Breast epithelium (tissue), 4 donors: ENCODE measurements at regions not wholly inside any gene's neighbourhood (a gene's known extent, or its start where the extent isn't known, plus 50 kb on each side); places are given as distances from the start of the nearest gene placed in this dataset.
A peak's percentile ranks its signal among the peaks of the same experiment; 100 is the strongest.

ENCODE experiments used
- DNase-seq, 2 donors: peaks; one replicate each; pipeline ENCODE4 v3.0.0-alpha.2; 2019; ENCODE audit warnings: low spot score in 2 of 2
- H3K27ac ChIP-seq, 2 donors: fragments of 200-600 bp; sonication (generic) in 1 of 2; one replicate each; pipeline ENCODE4 v1.5.1; 2016 to 2019; ENCODE audit warnings: mild to moderate bottlenecking in 1 of 2
- H3K27me3 ChIP-seq, 2 donors: fragments of 200-600 bp; sonication (generic) in 1 of 2; one replicate each; pipeline versions ENCODE4 v1.5.1 to v1.6.0; 2017 to 2019; ENCODE audit warnings: control low read depth in 1 of 2, mild to moderate bottlenecking in 1 of 2
- H3K36me3 ChIP-seq: fragments of 200-600 bp; one replicate; pipeline ENCODE4 v1.5.1; 2019
- H3K4me1 ChIP-seq, 2 donors: fragments of 200-600 bp; sonication (generic); one replicate each; pipeline ENCODE4 v1.5.1; 2016 to 2019; ENCODE audit warnings: control low read depth in 1 of 2
- H3K4me3 ChIP-seq, 3 donors: fragments of 200-600 bp; sonication (generic); 1 replicate in 2 of 3; 2 replicates in 1 of 3; pipeline ENCODE4 v1.5.1; 2016 to 2019; ENCODE audit warnings: mild to moderate bottlenecking in 3 of 3, moderate library complexity in 2 of 3
- H3K9me3 ChIP-seq, 2 donors: fragments of 200-600 bp; sonication (generic) in 1 of 2; one replicate each; pipeline ENCODE4 v1.5.1; 2016 to 2019; ENCODE audit warnings: control low read depth in 1 of 2
- POLR2A ChIP-seq: fragments of 450-650 bp; IDR thresholded peaks from one replicate; pipeline ENCODE4 v1.6.1; 2016; ENCODE audit warnings: antibody characterized with exemption, mild to moderate bottlenecking, moderate library complexity
- POLR2AphosphoS5 ChIP-seq, 3 donors: sonication (generic); formaldehyde crosslinking; IDR thresholded peaks; one replicate each; pipeline ENCODE4 v1.6.1; 2017; ENCODE audit warnings: antibody characterized with exemption in 3 of 3
- intact Hi-C: fragments of 100-400 bp; cut with DNase I; formaldehyde crosslinking; loops from one replicate; pipeline ENCODE4 v1.15.1; 2023; ENCODE audit warnings: low total_unique reads
- TF ChIP-seq, protein P1 (sequence below), 3 donors: fragments of 450-650 bp; IDR thresholded peaks; one replicate each; pipeline ENCODE4 v1.5.1; 2016 to 2017; ENCODE audit warnings: antibody characterized with exemption in 3 of 3, mild to moderate bottlenecking in 3 of 3, moderate library complexity in 3 of 3

DNA sequence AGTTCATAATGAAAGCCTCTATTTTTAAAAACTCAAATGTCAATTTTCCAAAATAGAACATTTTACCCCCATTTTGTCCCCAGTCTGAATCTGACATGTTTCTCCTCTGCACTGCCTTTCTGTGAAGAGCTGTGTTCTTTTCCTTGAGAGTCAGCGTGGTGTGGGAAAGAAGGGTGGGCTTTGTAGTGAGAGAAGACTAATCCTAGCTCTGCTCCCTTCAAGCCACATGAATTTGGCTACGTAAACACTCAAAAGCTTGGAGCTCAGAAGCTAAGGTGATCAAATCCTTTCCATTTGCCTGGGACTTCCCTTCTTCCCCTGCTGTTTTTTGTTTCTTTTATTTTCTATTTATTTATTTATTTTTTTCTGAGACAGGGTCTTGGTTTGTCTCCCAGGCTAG is 598.5 kb downstream of the TLR4 start:
- no peaks in the 10 kb centered on the region for H3K4me1 ChIP-seq
- no peak for DNase-seq
- H3K4me3 ChIP-seq, result no peak overlapping the region

DNA sequence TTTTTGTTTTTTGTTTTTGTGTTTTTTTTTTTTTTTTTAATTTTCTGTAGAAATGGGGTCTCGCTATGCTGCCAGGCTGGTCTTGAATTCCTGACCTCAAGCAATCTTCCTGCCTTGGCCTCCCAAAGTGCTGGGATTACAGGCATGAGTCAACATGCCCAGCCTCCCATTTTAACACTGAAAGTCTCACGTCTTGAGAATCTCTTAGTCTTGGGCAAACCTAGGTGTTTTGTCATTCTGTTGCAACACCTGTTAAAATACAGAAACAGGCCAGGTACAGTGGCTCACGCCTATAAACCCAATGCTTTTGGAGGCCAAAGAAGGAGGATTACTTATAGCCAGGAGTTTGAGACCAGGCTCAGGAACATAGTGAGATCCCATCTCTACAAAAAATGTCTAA is 599.0 kb downstream of the TLR4 start:
- no peaks in the 10 kb centered on the region for H3K4me1 ChIP-seq
- no peak overlapping the region for H3K27ac ChIP-seq
- TF ChIP-seq POLR2AphosphoS5 (IDR thresholded peaks at IDR 0.05), result no peak
- TF ChIP-seq POLR2A, result no peak
- TF ChIP-seq, protein P1, sequence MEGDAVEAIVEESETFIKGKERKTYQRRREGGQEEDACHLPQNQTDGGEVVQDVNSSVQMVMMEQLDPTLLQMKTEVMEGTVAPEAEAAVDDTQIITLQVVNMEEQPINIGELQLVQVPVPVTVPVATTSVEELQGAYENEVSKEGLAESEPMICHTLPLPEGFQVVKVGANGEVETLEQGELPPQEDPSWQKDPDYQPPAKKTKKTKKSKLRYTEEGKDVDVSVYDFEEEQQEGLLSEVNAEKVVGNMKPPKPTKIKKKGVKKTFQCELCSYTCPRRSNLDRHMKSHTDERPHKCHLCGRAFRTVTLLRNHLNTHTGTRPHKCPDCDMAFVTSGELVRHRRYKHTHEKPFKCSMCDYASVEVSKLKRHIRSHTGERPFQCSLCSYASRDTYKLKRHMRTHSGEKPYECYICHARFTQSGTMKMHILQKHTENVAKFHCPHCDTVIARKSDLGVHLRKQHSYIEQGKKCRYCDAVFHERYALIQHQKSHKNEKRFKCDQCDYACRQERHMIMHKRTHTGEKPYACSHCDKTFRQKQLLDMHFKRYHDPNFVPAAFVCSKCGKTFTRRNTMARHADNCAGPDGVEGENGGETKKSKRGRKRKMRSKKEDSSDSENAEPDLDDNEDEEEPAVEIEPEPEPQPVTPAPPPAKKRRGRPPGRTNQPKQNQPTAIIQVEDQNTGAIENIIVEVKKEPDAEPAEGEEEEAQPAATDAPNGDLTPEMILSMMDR (IDR thresholded peaks at IDR 0.05), result no peak
- no peaks in the 10 kb centered on the region for H3K36me3 ChIP-seq
- no peak for DNase-seq
- no peaks in the 10 kb centered on the region for H3K27me3 ChIP-seq
- H3K4me3 ChIP-seq, result no peak overlapping the region
- intact Hi-C loops, result loop anchor here (5.0 kb wide), 1 partner anchor 881 kb away; no protein-coding TSS in a partner anchor
- H3K9me3 ChIP-seq, result no peaks in the 10 kb centered on the region

More for the DNA sequence above, 598.5 kb downstream of the TLR4 start:
- no peaks in the 10 kb centered on the region for H3K36me3 ChIP-seq
- intact Hi-C loops, result loop anchor here (5.0 kb wide), 1 partner anchor 880 kb away; no protein-coding TSS in a partner anchor
- TF ChIP-seq POLR2A (no peak), POLR2AphosphoS5 (IDR thresholded peaks at IDR 0.05) (no peak)
- TF ChIP-seq, protein P1 (IDR thresholded peaks at IDR 0.05), result no peak
- H3K27ac ChIP-seq, result no peak overlapping the region
- no peaks in the 10 kb centered on the region for H3K27me3 ChIP-seq
- no peaks in the 10 kb centered on the region for H3K9me3 ChIP-seq

DNA sequence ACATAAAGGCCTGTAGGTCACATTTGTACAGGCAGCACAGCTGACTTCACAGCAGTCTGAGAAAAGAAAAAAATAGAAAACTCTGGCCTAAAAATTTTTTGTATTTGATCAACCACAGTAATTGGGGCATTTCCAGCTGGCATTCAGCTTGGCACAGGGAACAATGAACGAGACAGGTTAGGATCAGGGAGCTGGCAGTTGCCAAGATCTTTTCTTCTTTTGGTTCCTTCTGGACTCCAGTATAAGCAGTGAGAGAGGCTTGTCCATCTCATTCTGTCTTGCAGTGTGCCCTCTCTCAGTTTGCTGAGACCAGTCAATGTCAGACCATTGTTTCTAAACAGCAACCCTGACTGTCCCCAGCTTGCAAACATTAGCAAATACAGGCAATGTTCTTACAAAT is 601.1 kb downstream of the TLR4 start:
- intact Hi-C loops, result no loop called here
- no peak overlapping the region for H3K4me3 ChIP-seq
- H3K9me3 ChIP-seq, result no peaks in the 10 kb centered on the region
- TF ChIP-seq, protein P1 (IDR thresholded peaks at IDR 0.05), result no peak
- H3K4me1 ChIP-seq, result no peaks in the 10 kb centered on the region
- H3K27ac ChIP-seq, result no peak overlapping the region
- DNase-seq, result peak in 1 of 2 donors; percentile 24
- H3K27me3 ChIP-seq, result no peaks in the 10 kb centered on the region
- no peaks in the 10 kb centered on the region for H3K36me3 ChIP-seq

DNA sequence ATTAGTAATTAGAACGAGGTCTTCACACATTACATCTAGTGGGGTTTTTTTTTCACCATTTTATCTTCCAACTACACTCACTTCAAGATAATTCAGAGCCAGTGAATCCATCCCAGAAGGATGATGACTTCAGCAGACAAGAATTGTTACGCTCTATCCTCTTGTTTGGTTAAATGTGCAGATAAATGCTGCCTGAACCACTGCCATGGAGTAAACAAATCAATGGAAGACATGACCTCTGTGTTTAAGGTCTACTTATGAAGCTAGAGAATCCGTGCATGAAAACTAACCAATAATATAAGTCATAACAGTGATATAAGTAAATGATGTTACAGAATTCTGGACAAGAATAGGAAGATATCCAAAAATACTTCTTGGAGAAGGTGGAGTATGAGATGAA is 602.6 kb downstream of the TLR4 start:
- no peaks in the 10 kb centered on the region for H3K27me3 ChIP-seq
- TF ChIP-seq POLR2A (no peak), POLR2AphosphoS5 (IDR thresholded peaks at IDR 0.05) (no peak)
- TF ChIP-seq, protein P1 (IDR thresholded peaks at IDR 0.05), result no peak
- no peaks in the 10 kb centered on the region for H3K9me3 ChIP-seq
- intact Hi-C loops, result no loop called here
- DNase-seq, result no peak
- H3K4me1 ChIP-seq, result no peaks in the 10 kb centered on the region
- H3K4me3 ChIP-seq, result no peak overlapping the region
- H3K27ac ChIP-seq, result no peak overlapping the region
- H3K36me3 ChIP-seq, result no peaks in the 10 kb centered on the region

DNA sequence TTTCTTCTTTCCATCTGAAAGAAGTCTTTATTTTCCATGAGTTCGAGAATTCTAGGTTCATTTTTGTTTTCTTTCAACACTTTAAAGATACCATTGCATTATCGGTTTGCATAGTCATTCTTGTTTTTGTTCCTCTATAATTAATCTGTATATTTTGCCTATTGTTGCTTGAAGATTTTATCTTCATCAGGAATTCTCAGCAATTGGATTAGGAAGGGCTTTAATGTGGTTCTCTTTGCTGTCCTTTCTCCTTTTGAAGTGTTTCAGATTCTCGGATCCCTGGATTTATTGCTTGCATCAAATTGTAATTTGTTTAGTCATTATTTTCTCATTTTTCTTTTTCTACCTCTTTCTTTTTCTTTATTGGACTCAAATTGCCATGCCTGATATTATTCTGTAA is 609.8 kb downstream of the TLR4 start:
- Histone ChIP-seq H3K27ac (no peak overlapping the region), H3K4me3 (no peak overlapping the region), H3K9me3 (no peaks in the 10 kb centered on the region), H3K4me1 (no peaks in the 10 kb centered on the region), H3K36me3 (no peaks in the 10 kb centered on the region), H3K27me3 (no peaks in the 10 kb centered on the region)
- no peak for TF ChIP-seq POLR2AphosphoS5 (IDR thresholded peaks at IDR 0.05)
- TF ChIP-seq POLR2A, result no peak
- TF ChIP-seq, protein P1 (IDR thresholded peaks at IDR 0.05), result no peak
- DNase-seq, result no peak
- intact Hi-C loops, result no loop called here
